ENCODE measurements at regions not wholly inside any gene's neighbourhood (a gene's known extent, or its start where the extent isn't known, plus 50 kb on each side); places are given as distances from the start of the nearest gene placed in this dataset.

- no peak for DNase-seq (ENCODE audit: low spot score)
These were observed 151.1 kb upstream of the BMP2 start for GRCh38 chr20:6616421-6616820.

GRCh38 chr20:6614836-6615235 lies 152.7 kb upstream of the BMP2 start:
- no peak for DNase-seq (ENCODE audit: low spot score)

GRCh38 chr20:6613280-6613861 lies 154.1 kb upstream of the BMP2 start:
- no peak for DNase-seq (ENCODE audit: low spot score)

- DNase-seq (ENCODE audit: low spot score): no peak
These were observed 154.9 kb upstream of the BMP2 start for GRCh38 chr20:6612606-6612923.

GRCh38 chr20:6611911-6612605 lies 155.4 kb upstream of the BMP2 start:
- no peak for DNase-seq (ENCODE audit: low spot score)

- no peak for DNase-seq (ENCODE audit: low spot score)
These were observed 160.8 kb upstream of the BMP2 start for GRCh38 chr20:6606651-6607050.

GRCh38 chr20:6605055-6605935 lies 162.2 kb upstream of the BMP2 start:
- no peak for DNase-seq (ENCODE audit: low spot score)

- DNase-seq (ENCODE audit: low spot score): no peak
These were observed 163.3 kb upstream of the BMP2 start for GRCh38 chr20:6604179-6604578.

GRCh38 chr20:6599876-6600735 lies 167.4 kb upstream of the BMP2 start:
- no peak for DNase-seq (ENCODE audit: low spot score)

- no peak for DNase-seq (ENCODE audit: low spot score)
These were observed 171.8 kb upstream of the BMP2 start for GRCh38 chr20:6595704-6596103.

- DNase-seq (ENCODE audit: low spot score): no peak
These were observed 176.4 kb upstream of the BMP2 start for GRCh38 chr20:6590891-6591637.

GRCh38 chr20:6588296-6588695 lies 179.2 kb upstream of the BMP2 start:
- DNase-seq (ENCODE audit: low spot score): no peak

GRCh38 chr20:6583134-6583738 lies 184.2 kb upstream of the BMP2 start:
- DNase-seq (ENCODE audit: low spot score): peak; percentile 26

- DNase-seq (ENCODE audit: low spot score): no peak
These were observed 185.0 kb upstream of the BMP2 start for GRCh38 chr20:6582449-6582848.

GRCh38 chr20:6580486-6580885 lies 187.0 kb upstream of the BMP2 start:
- no peak for DNase-seq (ENCODE audit: low spot score)

- DNase-seq (ENCODE audit: low spot score): no peak
These were observed 187.7 kb upstream of the BMP2 start for GRCh38 chr20:6579824-6580223.

GRCh38 chr20:6579417-6579816 lies 188.1 kb upstream of the BMP2 start:
- no peak for DNase-seq (ENCODE audit: low spot score)

GRCh38 chr20:6577451-6577850 lies 190.0 kb upstream of the BMP2 start:
- no peak for DNase-seq (ENCODE audit: low spot score)

GRCh38 chr20:6576726-6577125 lies 190.8 kb upstream of the BMP2 start:
- DNase-seq (ENCODE audit: low spot score): no peak

- DNase-seq (ENCODE audit: low spot score): no peak
These were observed 191.5 kb upstream of the BMP2 start for GRCh38 chr20:6575912-6576401.

- no peak for DNase-seq (ENCODE audit: low spot score)
These were observed 200.7 kb upstream of the BMP2 start for GRCh38 chr20:6566821-6567220.

Data from SK-N-DZ (cell line).